Uterus (tissue), 3 donors: ENCODE measurements at regions not wholly inside any gene's neighbourhood (a gene's known extent, or its start where the extent isn't known, plus 50 kb on each side); places are given as distances from the start of the nearest gene placed in this dataset.

ENCODE experiments used
- DNase-seq, 2 donors: peaks; one replicate each; pipeline ENCODE4 v3.0.0-alpha.2; 2019 to 2020
- H3K27ac ChIP-seq, 2 donors: fragments of 200-600 bp; sonication (generic); 1 replicate in 1 of 2; 2 replicates in 1 of 2; pipeline ENCODE4 v1.5.1; 2016 to 2018
- H3K27me3 ChIP-seq, 2 donors: fragments of 200-600 bp; sonication (generic); one replicate each; pipeline ENCODE4 v1.5.1; 2018 to 2019; ENCODE audit warnings: control low read depth in 1 of 2
- H3K36me3 ChIP-seq, 2 donors: fragments of 200-600 bp; sonication (generic); one replicate each; pipeline ENCODE4 v1.5.1; 2019; ENCODE audit warnings: control low read depth in 1 of 2
- H3K4me1 ChIP-seq, 2 donors: fragments of 200-600 bp; sonication (generic); one replicate each; pipeline ENCODE4 v1.5.1; 2018 to 2019; ENCODE audit warnings: control low read depth in 1 of 2
- H3K4me3 ChIP-seq, 2 donors: fragments of 200-600 bp; sonication (generic); 1 replicate in 1 of 2; 2 replicates in 1 of 2; pipeline ENCODE4 v1.5.1; 2018 to 2019; ENCODE audit warnings: mild to moderate bottlenecking in 1 of 2
- H3K9me3 ChIP-seq, 2 donors: fragments of 200-600 bp; sonication (generic); one replicate each; pipeline ENCODE4 v1.5.1; 2019; ENCODE audit warnings: control low read depth in 1 of 2
- CTCF ChIP-seq, 4 experiments: fragments of 200-600 bp in 2 of 4; fragments of 450-650 bp in 2 of 4; sonication (generic) in 2 of 4; IDR thresholded peaks; one replicate each; pipeline ENCODE4 v1.5.1; 2016 to 2019; ENCODE audit warnings: antibody characterized with exemption in 4 of 4, mild to moderate bottlenecking in 2 of 4, moderate library complexity in 1 of 4
- POLR2A ChIP-seq, 2 donors: fragments of 450-650 bp; IDR thresholded peaks; one replicate each; pipeline ENCODE4 v1.6.1; 2016; ENCODE audit warnings: antibody characterized with exemption in 2 of 2, mild to moderate bottlenecking in 1 of 2, moderate library complexity in 1 of 2
- intact Hi-C: fragments of 100-400 bp; cut with DNase I; formaldehyde crosslinking; loops from one replicate; pipeline ENCODE4 v1.15.1; 2023; ENCODE audit warnings: low total_unique reads
- donor health status: DM: yes; HTN: yes; CAD: no.

- DNase-seq: no peak
- Histone ChIP-seq H3K4me3 (no peak overlapping the region), H3K27ac (no peak overlapping the region), H3K9me3 (no peaks in the 10 kb centered on the region), H3K4me1 (no peaks in the 10 kb centered on the region), H3K27me3 (no peaks in the 10 kb centered on the region), H3K36me3 (no peaks in the 10 kb centered on the region)
- TF ChIP-seq CTCF (IDR thresholded peaks at IDR 0.05) (no peak), POLR2A (IDR thresholded peaks at IDR 0.05) (no peak)
- intact Hi-C loops: no loop called here
Observed at GRCh38 chr6:167643223-167643622, 183.5 kb upstream of the AFDN start.

GRCh38 chr6:167643716-167644115 is 183.0 kb upstream of the AFDN start:
- no peak for DNase-seq
- Histone ChIP-seq H3K9me3 (no peaks in the 10 kb centered on the region), H3K36me3 (no peaks in the 10 kb centered on the region), H3K4me3 (no peak overlapping the region), H3K4me1 (no peaks in the 10 kb centered on the region), H3K27ac (no peak overlapping the region), H3K27me3 (no peaks in the 10 kb centered on the region)
- TF ChIP-seq CTCF (IDR thresholded peaks at IDR 0.05) (no peak), POLR2A (IDR thresholded peaks at IDR 0.05) (no peak)
- intact Hi-C loops: no loop called here

GRCh38 chr6:167644412-167645132 is 182.1 kb upstream of the AFDN start:
- Histone ChIP-seq H3K9me3 (no peaks in the 10 kb centered on the region), H3K27me3 (no peaks in the 10 kb centered on the region), H3K4me3 (no peak overlapping the region), H3K27ac (no peak overlapping the region), H3K36me3 (no peaks in the 10 kb centered on the region), H3K4me1 (no peaks in the 10 kb centered on the region)
- no peak for TF ChIP-seq POLR2A (IDR thresholded peaks at IDR 0.05)
- no peak for TF ChIP-seq CTCF (IDR thresholded peaks at IDR 0.05)
- intact Hi-C loops: no loop called here
- no peak for DNase-seq

GRCh38 chr6:167645368-167645767 is 181.3 kb upstream of the AFDN start:
- Histone ChIP-seq H3K4me1 (no peaks in the 10 kb centered on the region), H3K9me3 (no peaks in the 10 kb centered on the region), H3K27ac (no peak overlapping the region), H3K4me3 (no peak overlapping the region), H3K36me3 (no peaks in the 10 kb centered on the region), H3K27me3 (no peaks in the 10 kb centered on the region)
- intact Hi-C loops: no loop called here
- no peak for DNase-seq
- no peak for TF ChIP-seq CTCF (IDR thresholded peaks at IDR 0.05)
- TF ChIP-seq POLR2A (IDR thresholded peaks at IDR 0.05): no peak

- Histone ChIP-seq H3K4me3 (no peak overlapping the region), H3K9me3 (no peaks in the 10 kb centered on the region), H3K4me1 (no peaks in the 10 kb centered on the region), H3K27ac (no peak overlapping the region), H3K36me3 (no peaks in the 10 kb centered on the region), H3K27me3 (no peaks in the 10 kb centered on the region)
- intact Hi-C loops: no loop called here
- TF ChIP-seq POLR2A (IDR thresholded peaks at IDR 0.05): no peak
- no peak for TF ChIP-seq CTCF (IDR thresholded peaks at IDR 0.05)
- no peak for DNase-seq
Observed at GRCh38 chr6:167647306-167647705, 179.4 kb upstream of the AFDN start.
